ENCODE measurements at regions not wholly inside any gene's neighbourhood (a gene's known extent, or its start where the extent isn't known, plus 50 kb on each side); places are given as distances from the start of the nearest gene placed in this dataset.

GRCh38 chr1:239816081-239816782, 275.5 kb upstream of the FMN2 start:
- Histone ChIP-seq H3K27me3 (ENCODE audit: control insufficient read depth, insufficient read depth, low read length) (no peaks in the 10 kb centered on the region), H3K56ac (ENCODE audit: extremely low read depth, insufficient read depth, low read length) (no peak overlapping the region), H2AK9ac (replicated peaks; ENCODE audit: low read depth, low read length, poor library complexity) (no peak overlapping the region), H2BK5ac (ENCODE audit: low read depth, low read length, poor library complexity, severe bottlenecking) (no peak overlapping the region), H2AFZ (replicated peaks; ENCODE audit: low read length, poor library complexity) (no peak overlapping the region), H3K4me2 (ENCODE audit: low read depth, low read length) (no peak overlapping the region), H3K36me3 (ENCODE audit: control insufficient read depth, insufficient read depth, low read length) (no peaks in the 10 kb centered on the region), H4K20me1 (ENCODE audit: insufficient read depth, low read length) (no peaks in the 10 kb centered on the region), H2BK120ac (ENCODE audit: low read depth, low read length) (peak overlapping the region; percentile 27; the same call in 1 of the 2 replicates), H3K9ac (ENCODE audit: low read depth, low read length) (no peak overlapping the region), H3K9me3 (ENCODE audit: control insufficient read depth, insufficient read depth, low read length) (0 out of 2 replicates have a peak, but pooled peaks cover 2% of the 10 kb centered on the region), H2AK5ac (ENCODE audit: low read depth, low read length) (no peak overlapping the region), H4K5ac (ENCODE audit: low read depth, low read length) (no peak overlapping the region), H4K91ac (ENCODE audit: insufficient read depth, low read depth, low read length) (no peak overlapping the region), H3K4ac (ENCODE audit: low read depth, low read length) (no peak overlapping the region), H2BK20ac (ENCODE audit: low read depth, low read length) (no peak overlapping the region), H4K8ac (ENCODE audit: low read depth in 2 of 2, low read length in 2 of 2) (no peak overlapping the region; a peak in 1 of 4 replicates), H2BK15ac (ENCODE audit: low read depth, low read length) (no peak overlapping the region), H3K27ac (ENCODE audit: insufficient read depth, low read length) (peak overlapping the region; percentile 30; the same call in 1 of the 2 replicates), H3K9me1 (ENCODE audit: insufficient read depth, low read length) (no peaks in the 10 kb centered on the region), H3K4me1 (ENCODE audit: control insufficient read depth, insufficient read depth, low read length) (no peaks in the 10 kb centered on the region), H3K4me3 (ENCODE audit: insufficient read depth, low read depth, low read length) (no peak overlapping the region), H3K18ac (ENCODE audit: low read depth, low read length) (no peak overlapping the region), H3K14ac (replicated peaks; ENCODE audit: low read depth, low read length) (no peak overlapping the region), H3K23ac (ENCODE audit: low read depth, low read length) (no peak overlapping the region), H3K79me1 (ENCODE audit: low read depth in 1 of 2, low read length in 2 of 2) (no peaks in the 10 kb centered on the region)
- DNase-seq (peak; percentile 55), ATAC-seq (ENCODE audit: low read depth) (peak; percentile 71)
- WGBS, 2 experiments (ENCODE audit: extremely low coverage in 2 of 2, insufficient read length in 1 of 2): 7% methylated on average over 2 of the region's 5 CpGs; no CpG with 5 or more reads in 1 of the 2 experiments
- ChIA-PET POLR2A (ENCODE audit: unreplicated experiment) (no interaction called here), CTCF (no interaction called here)
- TF ChIP-seq CEBPB (IDR thresholded peaks at IDR 0.05; ENCODE audit: low read depth, low read length): peak; percentile 84
- TF ChIP-seq MAZ (IDR thresholded peaks at IDR 0.05; ENCODE audit: borderline replicate concordance, low read depth, low read length): peak; percentile 36; the same call in 1 of the 2 replicates
- 0 out of 2 replicates have a peak, but pooled peaks have one; percentile 14 for TF ChIP-seq FOS (IDR thresholded peaks at IDR 0.05; ENCODE audit: low read depth, low read length)
- TF ChIP-seq CHD1 (IDR thresholded peaks at IDR 0.05; ENCODE audit: low read depth, low read length): no peak
- dilution Hi-C loops (cut with HindIII; ENCODE audit: low sequenced_read_pairs, unreplicated experiment) (no loop called here), intact Hi-C loops (cut with micrococcal nuclease) (no loop called here), in situ Hi-C loops (cut with MboI; ENCODE audit: low sequenced_read_pairs) (no loop called here)
- BruUV-seq (replicated peaks): no TSS peak

Measured in IMR-90 (cell line).